Stimulated activated naive CD8-positive, alpha-beta T cell treated with anti-CD3 and anti-CD28 coated beads, Interleukin-15, Interleukin-2, amounts not matched to agents 100 ng/mL and 50 ng/mL, for 24 hours (primary cell): ENCODE measurements at regions not wholly inside any gene's neighbourhood (a gene's known extent, or its start where the extent isn't known, plus 50 kb on each side); places are given as distances from the start of the nearest gene placed in this dataset.
A peak's percentile ranks its signal among the peaks of the same experiment; 100 is the strongest.
"Not testable (repeated sequence)": the region's sequence is repeated elsewhere in the genome, so short reads cannot be mapped to it uniquely, and the experiment has no call there.

Experiments used
- H3K27ac Mint-ChIP-seq: one replicate; pipeline ENCODE4 v1.8.0; 2021; ENCODE audit warnings: mild to moderate bottlenecking, mixed read lengths
- H3K27me3 Mint-ChIP-seq: one replicate; pipeline ENCODE4 v1.8.0; 2021; ENCODE audit warnings: mixed read lengths
- H3K36me3 Mint-ChIP-seq: one replicate; pipeline ENCODE4 v1.8.0; 2021; ENCODE audit warnings: low read depth, mixed read lengths
- H3K4me1 Mint-ChIP-seq: one replicate; pipeline ENCODE4 v1.8.0; 2021; ENCODE audit warnings: low read depth, mixed read lengths
- H3K4me3 Mint-ChIP-seq: one replicate; pipeline ENCODE4 v1.8.0; 2021; ENCODE audit warnings: mild to moderate bottlenecking, mixed read lengths
- H3K9me3 Mint-ChIP-seq: one replicate; pipeline ENCODE4 v1.8.0; 2021; ENCODE audit warnings: mixed read lengths

DNA sequence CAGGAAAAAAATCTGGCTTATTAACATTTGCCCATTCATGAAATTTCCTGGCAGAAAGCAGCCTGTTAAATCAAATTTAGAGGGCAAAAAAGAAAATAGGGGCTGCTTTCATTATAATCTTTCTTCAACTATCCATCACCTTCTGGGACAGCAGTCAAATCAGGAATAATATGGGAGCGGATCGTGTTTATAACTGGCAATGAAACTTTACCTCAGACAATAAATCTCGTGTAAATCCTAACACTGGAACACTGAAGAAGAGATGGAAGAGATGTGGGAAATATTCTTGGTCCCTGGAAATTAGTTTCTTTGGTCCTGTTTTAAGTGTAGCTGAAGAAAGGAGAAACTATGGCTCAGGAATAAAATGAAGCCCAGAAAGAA, 77.5 kb upstream of the SERTAD2 start:
- H3K27ac Mint-ChIP-seq, result peak overlapping the region; percentile 92
- peaks cover 57% of the 10 kb centered on the region for H3K4me1 Mint-ChIP-seq
- H3K9me3 Mint-ChIP-seq, result no peaks in the 10 kb centered on the region
- peaks cover 11% of the 10 kb centered on the region for H3K36me3 Mint-ChIP-seq
- H3K27me3 Mint-ChIP-seq, result no peaks in the 10 kb centered on the region
- H3K4me3 Mint-ChIP-seq, result peak overlapping the region; percentile 83

DNA sequence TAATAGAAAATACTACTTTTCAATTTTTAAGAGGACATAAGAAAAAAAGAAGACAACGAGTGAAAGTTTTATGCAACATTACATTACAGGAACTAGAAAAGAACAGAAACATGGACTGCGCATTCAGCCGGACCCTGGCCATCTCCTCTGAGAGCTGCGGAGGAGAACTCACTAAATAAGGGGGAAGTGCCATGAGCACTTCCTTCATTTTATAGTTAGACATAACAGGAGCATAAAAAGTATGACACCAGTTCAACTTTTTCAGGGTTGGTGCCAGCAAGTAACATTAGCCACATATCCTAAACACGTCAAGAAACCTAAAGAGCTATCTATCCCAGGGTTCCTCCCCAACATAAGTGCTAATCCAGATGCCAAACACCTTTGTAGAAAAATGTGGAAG, 78.0 kb upstream of the SERTAD2 start:
- H3K27ac Mint-ChIP-seq, result peak overlapping the region; percentile 92
- H3K27me3 Mint-ChIP-seq, result no peaks in the 10 kb centered on the region
- H3K4me1 Mint-ChIP-seq, result peaks cover 53% of the 10 kb centered on the region
- peaks cover 11% of the 10 kb centered on the region for H3K36me3 Mint-ChIP-seq
- H3K4me3 Mint-ChIP-seq, result peak overlapping the region; percentile 83
- no peaks in the 10 kb centered on the region for H3K9me3 Mint-ChIP-seq

DNA sequence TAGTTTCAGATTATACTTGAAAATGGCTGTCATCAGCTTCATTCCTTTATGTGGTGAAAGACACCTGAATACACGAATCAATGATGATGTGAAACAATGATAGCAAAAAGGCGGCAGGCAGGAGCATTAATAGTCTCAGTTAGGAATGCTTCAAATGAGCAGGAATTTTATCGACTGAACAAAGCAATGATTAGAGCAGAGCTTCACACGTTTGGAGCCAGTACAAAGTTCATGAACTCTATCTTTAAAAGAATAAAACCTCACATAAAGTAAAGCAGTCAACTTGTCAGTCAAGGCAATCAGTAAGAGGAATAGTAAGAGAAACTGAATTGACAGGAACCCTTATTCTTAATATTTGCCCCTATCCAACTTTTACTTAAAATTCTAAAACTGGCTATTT, 78.4 kb upstream of the SERTAD2 start:
- Mint-ChIP-seq H3K4me3 (no peak overlapping the region), H3K36me3 (peaks cover 11% of the 10 kb centered on the region)

DNA sequence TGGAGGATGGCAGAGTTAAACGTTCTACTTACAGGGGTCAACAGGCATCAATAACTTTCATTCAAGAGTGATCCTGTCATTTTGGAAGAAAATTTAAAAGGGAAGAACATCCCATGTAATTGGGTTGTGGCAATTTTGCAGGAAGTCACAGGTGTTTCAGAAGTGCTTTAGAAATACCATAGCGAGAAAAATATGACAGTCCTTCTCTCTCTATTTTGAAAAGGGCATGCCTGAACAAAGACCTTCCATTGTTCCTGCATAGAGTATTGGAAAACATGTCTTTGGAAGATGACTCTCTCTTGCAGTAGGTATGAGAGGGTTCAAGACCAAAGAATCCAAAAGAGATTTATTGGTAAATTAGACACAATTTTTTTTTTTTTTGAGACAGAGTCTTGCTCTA, 81.8 kb upstream of the SERTAD2 start:
- no peaks in the 10 kb centered on the region for H3K9me3 Mint-ChIP-seq
- no peak overlapping the region for H3K27ac Mint-ChIP-seq
- H3K4me3 Mint-ChIP-seq, result no peak overlapping the region
- H3K27me3 Mint-ChIP-seq, result no peaks in the 10 kb centered on the region
- peaks cover 11% of the 10 kb centered on the region for H3K36me3 Mint-ChIP-seq
- H3K4me1 Mint-ChIP-seq, result peaks cover 44% of the 10 kb centered on the region

More for the DNA sequence above, 78.4 kb upstream of the SERTAD2 start:
- H3K9me3 Mint-ChIP-seq, result no peaks in the 10 kb centered on the region
- no peak overlapping the region for H3K27ac Mint-ChIP-seq
- no peaks in the 10 kb centered on the region for H3K27me3 Mint-ChIP-seq
- H3K4me1 Mint-ChIP-seq, result peaks cover 53% of the 10 kb centered on the region

DNA sequence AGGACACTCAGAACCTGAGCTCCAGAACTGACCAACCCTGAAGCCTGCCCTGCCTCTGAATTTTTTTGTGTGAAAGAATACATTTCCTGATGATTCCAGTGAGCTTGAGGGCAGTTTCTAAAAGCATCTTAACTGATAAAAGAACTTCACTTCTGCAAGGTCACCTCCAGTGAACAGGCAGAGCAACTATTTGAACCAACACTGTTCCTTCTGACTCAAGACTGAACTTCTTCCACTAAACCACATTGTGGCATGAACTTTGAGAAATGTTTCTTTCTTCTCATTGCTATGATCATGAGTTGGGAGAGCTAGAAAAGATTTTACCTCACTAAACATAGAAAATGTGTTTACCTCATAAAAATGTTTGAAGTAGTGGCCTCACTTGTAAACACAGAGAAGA, 83.8 kb upstream of the SERTAD2 start:
- Mint-ChIP-seq H3K4me1 (peaks cover 27% of the 10 kb centered on the region), H3K27ac (peak overlapping the region; percentile 88), H3K9me3 (no peaks in the 10 kb centered on the region), H3K27me3 (no peaks in the 10 kb centered on the region), H3K36me3 (peaks cover 11% of the 10 kb centered on the region), H3K4me3 (peak overlapping the region; percentile 68)

DNA sequence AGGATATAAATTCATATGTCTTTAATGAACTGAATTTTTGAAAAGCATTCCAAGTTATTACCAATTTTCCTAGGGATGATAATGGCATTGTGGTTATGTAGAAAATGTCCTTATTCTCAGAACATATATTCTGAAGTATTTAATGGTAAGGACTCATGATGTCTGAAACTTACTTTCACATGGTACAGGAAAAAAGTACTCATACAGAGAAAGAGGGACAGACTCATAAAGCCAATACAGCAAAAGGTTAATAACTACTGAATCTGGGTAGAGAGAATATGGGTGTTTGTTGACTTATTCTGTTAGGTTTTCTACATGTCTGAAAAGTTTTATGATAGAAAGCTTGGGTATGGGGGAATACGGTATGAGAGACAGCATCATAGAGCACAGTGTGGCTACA, 84.3 kb upstream of the SERTAD2 start:
- peaks cover 27% of the 10 kb centered on the region for H3K4me1 Mint-ChIP-seq
- peak overlapping the region; percentile 68 for H3K4me3 Mint-ChIP-seq
- H3K27me3 Mint-ChIP-seq, result no peaks in the 10 kb centered on the region
- H3K27ac Mint-ChIP-seq, result peak overlapping the region; percentile 88
- no peaks in the 10 kb centered on the region for H3K9me3 Mint-ChIP-seq
- peaks cover 11% of the 10 kb centered on the region for H3K36me3 Mint-ChIP-seq

DNA sequence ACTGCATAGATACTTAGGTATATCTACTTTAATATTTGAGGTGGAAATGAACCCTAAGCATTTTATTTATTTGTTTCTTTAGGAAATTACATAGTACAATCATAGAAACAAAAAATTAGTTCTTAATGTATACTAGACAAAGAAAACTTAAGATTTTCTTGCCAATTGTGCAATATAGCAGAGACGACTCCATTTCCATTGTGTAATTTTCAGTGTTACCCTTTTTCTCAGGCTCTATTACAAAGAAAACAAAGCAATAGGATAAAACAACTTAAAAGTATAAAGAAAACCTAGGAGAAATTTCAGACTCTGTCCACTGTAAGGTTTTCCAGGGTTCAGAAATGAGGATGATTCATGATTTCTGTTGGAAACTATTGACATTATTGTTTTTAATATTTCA, 89.0 kb upstream of the SERTAD2 start:
- Mint-ChIP-seq H3K4me3 (no peak overlapping the region), H3K9me3 (no peaks in the 10 kb centered on the region), H3K36me3 (no peaks in the 10 kb centered on the region), H3K27me3 (no peaks in the 10 kb centered on the region), H3K4me1 (peaks cover 21% of the 10 kb centered on the region), H3K27ac (no peak overlapping the region)

DNA sequence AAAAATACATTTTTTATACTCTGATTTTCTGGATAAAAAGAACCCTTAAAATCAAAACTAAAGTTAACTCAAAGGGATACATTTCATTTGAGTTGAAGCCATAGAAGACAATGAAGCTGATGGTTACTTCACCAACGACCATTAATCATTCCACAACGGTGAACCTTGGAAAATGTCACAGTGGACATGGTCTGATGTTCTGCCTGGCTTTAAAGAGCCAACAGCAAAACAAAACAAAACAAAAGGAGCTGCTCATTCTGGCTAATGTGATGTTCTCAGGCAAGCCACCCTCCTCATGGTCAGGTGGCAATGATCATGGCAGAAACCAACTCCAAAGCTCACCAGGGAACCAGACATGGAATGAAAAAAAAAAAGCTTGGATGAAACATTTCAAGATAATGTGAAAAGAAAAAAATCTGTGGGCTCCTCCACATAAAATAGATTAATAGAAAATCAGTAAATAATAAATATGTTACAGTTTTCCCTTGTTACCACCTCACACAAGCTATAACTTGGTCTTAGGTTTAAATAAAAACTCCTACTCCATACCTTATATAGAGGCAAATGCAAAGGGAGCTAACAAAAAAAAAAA, 90.1 kb upstream of the SERTAD2 start:
- Mint-ChIP-seq H3K27me3 (no peaks in the 10 kb centered on the region), H3K4me3 (no peak overlapping the region), H3K4me1 (peaks cover 16% of the 10 kb centered on the region), H3K27ac (no peak overlapping the region), H3K36me3 (no peaks in the 10 kb centered on the region), H3K9me3 (no peaks in the 10 kb centered on the region)

DNA sequence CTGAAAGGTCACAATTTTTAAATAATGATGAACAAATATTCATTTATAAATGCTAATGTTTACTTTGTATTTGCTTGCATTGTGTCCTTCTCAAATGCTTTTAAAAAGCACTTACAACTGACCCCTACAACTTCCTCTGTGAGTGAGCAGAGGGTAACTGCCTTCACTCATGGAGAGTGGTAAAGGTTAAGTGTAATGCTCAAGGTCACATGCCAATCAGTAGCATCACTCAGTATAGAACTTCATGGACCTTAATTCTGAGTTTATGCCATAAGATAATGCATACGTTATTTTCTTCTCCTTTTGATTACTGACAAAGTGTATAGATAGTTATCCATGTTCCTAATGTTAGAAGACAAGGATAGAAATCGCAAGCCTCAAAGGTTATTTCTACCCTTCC, 91.8 kb upstream of the SERTAD2 start:
- Mint-ChIP-seq H3K27ac (no peak overlapping the region), H3K9me3 (no peaks in the 10 kb centered on the region), H3K27me3 (no peaks in the 10 kb centered on the region), H3K36me3 (no peaks in the 10 kb centered on the region), H3K4me1 (peaks cover 26% of the 10 kb centered on the region), H3K4me3 (no peak overlapping the region)

DNA sequence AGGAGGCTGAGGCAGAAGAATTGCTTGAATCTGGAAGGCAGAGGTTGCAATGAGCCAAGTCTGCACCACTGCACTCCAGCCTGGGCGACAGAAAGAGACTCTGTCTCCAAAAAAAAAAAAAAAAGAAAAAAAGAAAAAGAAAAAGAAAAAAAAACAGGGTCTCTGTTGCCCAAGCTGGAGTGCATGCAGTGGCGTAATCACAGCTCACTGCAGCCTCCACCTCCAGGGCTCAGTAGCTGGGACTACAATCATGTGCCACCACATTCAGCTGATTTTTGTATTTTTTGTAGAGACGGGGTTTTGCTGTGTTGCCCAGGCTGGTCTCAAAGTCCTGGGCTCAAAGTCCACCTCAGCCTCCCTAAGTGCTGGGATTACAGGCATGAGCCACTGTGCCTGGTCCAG, 94.0 kb upstream of the SERTAD2 start:
- not testable (repeated sequence) for H3K9me3 Mint-ChIP-seq, H3K4me3 Mint-ChIP-seq, H3K27ac Mint-ChIP-seq, H3K27me3 Mint-ChIP-seq, H3K36me3 Mint-ChIP-seq
- peaks cover 36% of the 10 kb centered on the region for H3K4me1 Mint-ChIP-seq

DNA sequence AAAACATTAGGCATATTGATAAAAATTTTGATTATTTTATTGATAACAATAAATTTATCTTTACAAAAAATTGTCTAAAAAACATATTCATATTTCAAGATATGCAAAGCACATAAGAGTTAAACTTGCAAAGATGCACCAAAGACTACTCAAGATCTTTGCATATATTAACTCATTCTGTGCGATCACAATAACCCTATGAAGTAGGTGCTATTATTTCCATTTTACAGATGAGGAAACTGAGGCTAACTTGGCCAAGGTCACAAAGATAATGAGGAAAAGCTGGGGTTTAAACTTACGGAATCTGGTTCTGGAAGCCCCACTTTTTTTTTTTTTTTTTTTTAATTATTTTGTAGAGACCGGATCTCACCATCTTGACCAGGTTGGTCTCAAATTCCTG, 94.4 kb upstream of the SERTAD2 start:
- Mint-ChIP-seq H3K27ac (peak overlapping the region; percentile 95), H3K9me3 (no peaks in the 10 kb centered on the region), H3K36me3 (no peaks in the 10 kb centered on the region), H3K4me3 (peak overlapping the region; percentile 96), H3K4me1 (peaks cover 38% of the 10 kb centered on the region), H3K27me3 (no peaks in the 10 kb centered on the region)

DNA sequence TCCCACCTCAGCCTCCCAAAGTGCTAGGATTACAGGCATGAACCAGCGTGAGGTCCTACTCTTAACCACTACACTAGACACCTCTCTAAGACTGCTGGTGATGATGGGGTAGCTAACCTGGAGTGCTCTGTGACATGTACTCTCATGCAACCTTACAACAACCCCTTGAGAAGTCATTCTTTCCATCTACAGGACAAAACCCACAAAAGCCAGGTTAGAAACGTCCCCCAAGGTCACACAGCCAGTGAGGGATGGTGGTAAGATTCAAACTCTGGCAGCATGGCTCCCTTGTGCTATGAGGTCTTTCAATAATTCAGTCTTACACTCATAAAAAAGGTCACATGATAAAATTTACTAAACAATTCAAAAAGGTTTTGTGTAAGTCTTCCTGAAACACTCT, 94.8 kb upstream of the SERTAD2 start:
- H3K9me3 Mint-ChIP-seq, result no peaks in the 10 kb centered on the region
- H3K27ac Mint-ChIP-seq, result peak overlapping the region; percentile 95
- no peaks in the 10 kb centered on the region for H3K36me3 Mint-ChIP-seq
- peaks cover 41% of the 10 kb centered on the region for H3K4me1 Mint-ChIP-seq
- no peaks in the 10 kb centered on the region for H3K27me3 Mint-ChIP-seq
- peak overlapping the region; percentile 96 for H3K4me3 Mint-ChIP-seq

DNA sequence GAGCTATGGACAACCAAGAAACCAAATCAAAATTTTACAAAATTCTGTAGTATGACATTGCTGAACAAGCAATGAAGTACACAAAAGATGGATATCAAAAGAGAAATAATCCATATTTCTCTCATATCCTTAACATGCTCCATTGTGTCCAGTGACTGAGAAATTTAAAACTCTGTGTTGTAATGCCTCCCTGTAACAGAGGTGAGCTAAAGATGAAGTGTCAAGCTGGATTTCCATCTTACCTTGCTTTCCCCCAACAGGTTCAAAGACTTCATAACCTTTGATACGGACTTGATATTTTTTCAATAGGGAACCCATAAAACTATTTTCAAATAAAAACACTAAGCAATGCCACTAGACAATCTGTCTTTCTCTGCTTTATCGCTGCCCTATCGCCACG, 95.7 kb upstream of the SERTAD2 start:
- H3K4me1 Mint-ChIP-seq, result peaks cover 37% of the 10 kb centered on the region
- peak overlapping the region; percentile 95 for H3K27ac Mint-ChIP-seq
- peak overlapping the region; percentile 96 for H3K4me3 Mint-ChIP-seq
- no peaks in the 10 kb centered on the region for H3K27me3 Mint-ChIP-seq
- H3K36me3 Mint-ChIP-seq, result no peaks in the 10 kb centered on the region
- no peaks in the 10 kb centered on the region for H3K9me3 Mint-ChIP-seq

DNA sequence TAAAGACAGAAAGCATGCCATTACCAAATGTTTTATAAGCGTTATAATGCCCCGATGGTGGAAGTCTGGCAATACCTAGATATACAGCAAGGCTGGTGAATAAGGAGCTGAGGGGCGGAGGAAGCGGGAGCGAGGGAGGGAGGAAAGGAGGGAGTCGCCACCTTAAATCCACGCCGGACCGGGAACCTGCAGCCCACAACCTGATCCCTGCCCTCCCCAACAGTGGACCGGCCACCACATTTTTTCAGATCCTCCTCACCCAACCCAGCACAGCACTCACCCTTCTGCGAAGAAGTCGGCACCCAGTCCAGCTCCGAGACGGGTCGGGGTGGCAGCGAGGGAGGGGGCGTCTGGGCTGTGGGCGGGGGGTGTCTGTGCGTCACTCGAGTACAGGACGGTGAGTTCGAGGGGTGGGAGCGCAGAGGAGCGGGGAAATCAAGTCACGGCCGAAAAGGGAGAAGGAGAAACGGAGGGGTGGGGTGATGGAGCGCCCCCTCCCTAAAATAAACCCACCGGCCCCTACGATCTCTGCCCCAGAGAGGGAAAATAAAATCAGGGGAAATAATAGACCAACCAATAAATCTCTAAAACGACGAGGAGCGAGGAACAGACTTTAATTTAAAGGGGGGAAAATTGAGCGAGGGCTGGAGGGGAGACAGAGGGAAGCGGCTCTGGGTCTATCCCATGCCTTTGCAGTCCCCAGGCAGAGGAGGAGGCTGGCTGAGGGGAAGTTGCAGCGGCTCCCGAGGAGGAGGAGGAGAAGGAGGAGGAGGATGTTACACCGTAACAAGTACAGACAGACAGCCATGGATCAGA, 96.5 kb upstream of the SERTAD2 start:
- Mint-ChIP-seq H3K27ac (peak overlapping the region; percentile 95), H3K27me3 (no peaks in the 10 kb centered on the region), H3K4me1 (peaks cover 37% of the 10 kb centered on the region), H3K9me3 (no peaks in the 10 kb centered on the region), H3K4me3 (peak overlapping the region; percentile 96), H3K36me3 (no peaks in the 10 kb centered on the region)

DNA sequence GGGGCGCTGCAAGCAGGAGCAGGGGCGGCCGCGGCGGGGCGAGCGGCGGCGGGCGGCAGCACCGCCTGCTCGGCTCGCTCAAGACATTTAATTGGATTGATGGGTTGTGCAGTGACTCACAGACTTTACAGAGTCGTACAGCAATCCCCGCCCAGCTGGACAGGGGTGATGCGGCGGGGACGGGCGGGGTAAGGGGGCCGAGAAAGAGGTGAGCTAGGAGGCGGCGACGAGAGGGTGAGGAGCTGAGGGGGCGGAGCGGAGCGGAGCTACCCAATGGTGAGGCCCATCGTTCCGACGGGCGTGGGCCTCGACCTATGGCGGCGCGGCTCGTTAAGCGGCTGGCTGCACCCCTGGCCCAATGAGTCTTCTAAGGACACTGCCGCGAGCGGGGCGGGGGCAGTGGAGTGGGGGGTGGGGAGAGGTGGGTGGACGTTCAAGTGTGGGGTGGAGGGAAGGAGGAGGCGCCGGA, 97.1 kb upstream of the SERTAD2 start:
- Mint-ChIP-seq H3K27me3 (no peaks in the 10 kb centered on the region), H3K36me3 (no peaks in the 10 kb centered on the region), H3K4me3 (peak overlapping the region; percentile 96), H3K4me1 (peaks cover 33% of the 10 kb centered on the region), H3K9me3 (no peaks in the 10 kb centered on the region), H3K27ac (peak overlapping the region; percentile 95)
